PC-9 (cell line): ENCODE measurements at regions not wholly inside any gene's neighbourhood (a gene's known extent, or its start where the extent isn't known, plus 50 kb on each side); places are given as distances from the start of the nearest gene placed in this dataset.

Source experiments
- CTCF ChIP-seq: fragments of 200-600 bp; sonication (generic); conservative IDR thresholded peaks from 2 replicates; pipeline ENCODE4 v1.6.1; 2017; ENCODE audit warnings: mixed run types, antibody characterized with exemption, mild to moderate bottlenecking, moderate library complexity
- EZH2 ChIP-seq: fragments of 200-600 bp; sonication (generic); IDR thresholded peaks from 2 replicates; pipeline ENCODE4 v1.8.0; 2017; ENCODE audit warnings: antibody characterized with exemption, low read depth

GRCh38 chr11:43579919-43580276 is 100.6 kb upstream of the HSD17B12 start:
- TF ChIP-seq CTCF (no peak), EZH2 (no peak)
